ENCODE measurements at regions not wholly inside any gene's neighbourhood (a gene's known extent, or its start where the extent isn't known, plus 50 kb on each side); places are given as distances from the start of the nearest gene placed in this dataset.

- TF ChIP-seq POLR2A (IDR thresholded peaks at IDR 0.05) (no peak), CTCF (IDR thresholded peaks at IDR 0.05) (no peak)
- DNase-seq (no peak), ATAC-seq (no peak)
- H3K4me3 ChIP-seq, result no peak overlapping the region
- no peak overlapping the region for H3K27ac ChIP-seq
- H3K9me3 ChIP-seq, result no peaks in the 10 kb centered on the region
- intact Hi-C loops (cut with DNase I), result no loop called here
- no peaks in the 10 kb centered on the region for H3K36me3 ChIP-seq
- 64 to 78% (median 72%) methylated on average over 2 of the region's 2 CpGs for WGBS, 4 donors
- no peaks in the 10 kb centered on the region for H3K4me1 ChIP-seq
- H3K27me3 ChIP-seq, result no peaks in the 10 kb centered on the region
Observed at GRCh38 chr6:53205778-53206177, 57.1 kb upstream of the GCM1 start.

DNA sequence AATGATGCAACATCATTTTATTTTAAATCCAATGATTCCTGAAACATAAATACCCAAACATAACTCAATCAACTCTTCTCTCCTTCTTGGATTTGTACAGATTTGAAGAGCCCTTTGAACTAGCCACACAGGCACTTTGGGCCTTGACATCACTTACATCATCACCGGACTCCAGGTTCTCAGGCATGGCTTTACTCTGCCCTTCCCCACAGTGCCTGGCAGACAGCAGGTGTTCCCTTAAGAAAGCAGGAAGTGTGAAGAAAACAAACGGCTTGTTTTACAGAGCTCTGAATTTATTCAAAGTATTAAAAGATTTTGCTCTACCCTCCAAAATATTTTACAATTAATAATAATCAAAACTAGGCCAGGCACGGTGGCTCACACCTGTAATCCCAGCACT, 54.8 kb upstream of the GCM1 start:
- DNase-seq (no peak), ATAC-seq (no peak)
- Histone ChIP-seq H3K27me3 (no peaks in the 10 kb centered on the region), H3K4me3 (no peak overlapping the region), H3K9me3 (no peaks in the 10 kb centered on the region), H3K27ac (no peak overlapping the region), H3K36me3 (no peaks in the 10 kb centered on the region), H3K4me1 (no peaks in the 10 kb centered on the region)
- TF ChIP-seq POLR2A (IDR thresholded peaks at IDR 0.05) (no peak), CTCF (IDR thresholded peaks at IDR 0.05) (no peak)
- WGBS, 4 donors, result 71 to 76% (median 72%) methylated on average over 3 of the region's 3 CpGs
- intact Hi-C loops (cut with DNase I), result no loop called here

GRCh38 chr6:53202052-53202451, 53.4 kb upstream of the GCM1 start:
- ATAC-seq (no peak), DNase-seq (no peak)
- Histone ChIP-seq H3K27ac (no peak overlapping the region), H3K4me3 (no peak overlapping the region), H3K36me3 (no peaks in the 10 kb centered on the region), H3K9me3 (no peaks in the 10 kb centered on the region), H3K4me1 (no peaks in the 10 kb centered on the region), H3K27me3 (no peaks in the 10 kb centered on the region)
- intact Hi-C loops (cut with DNase I), result no loop called here
- WGBS, 4 donors, result 80 to 96% (median 85%) methylated on average over 1 of the region's 1 CpG
- TF ChIP-seq POLR2A (IDR thresholded peaks at IDR 0.05), result no peak
- no peak for TF ChIP-seq CTCF (IDR thresholded peaks at IDR 0.05)

DNA sequence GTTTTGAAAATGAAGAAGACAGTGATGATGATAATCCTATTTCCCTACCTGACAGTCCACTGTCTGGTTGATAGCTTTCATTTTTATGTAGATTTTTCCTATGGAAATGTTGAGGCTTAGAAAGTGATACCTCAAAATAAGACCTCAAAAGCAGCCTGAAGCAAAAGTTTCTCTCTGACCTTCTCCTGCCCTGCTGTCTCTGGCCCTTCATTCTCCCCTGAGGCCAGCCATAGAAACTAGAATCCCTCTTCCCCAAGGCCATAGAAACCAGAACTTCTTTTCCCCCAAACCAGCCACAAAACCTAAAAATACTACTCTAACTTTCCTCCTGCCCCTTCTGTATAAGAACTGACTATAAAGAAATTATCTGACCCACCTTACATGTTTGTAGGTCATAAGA, 52.6 kb upstream of the GCM1 start:
- intact Hi-C loops (cut with DNase I), result no loop called here
- Histone ChIP-seq H3K4me1 (no peaks in the 10 kb centered on the region), H3K27me3 (no peaks in the 10 kb centered on the region), H3K36me3 (no peaks in the 10 kb centered on the region), H3K9me3 (no peaks in the 10 kb centered on the region), H3K27ac (no peak overlapping the region), H3K4me3 (no peak overlapping the region)
- ATAC-seq (no peak), DNase-seq (no peak)
- TF ChIP-seq CTCF (IDR thresholded peaks at IDR 0.05), result no peak
- no peak for TF ChIP-seq POLR2A (IDR thresholded peaks at IDR 0.05)
